Neuronal stem cell (in vitro differentiated cells): ENCODE measurements at regions not wholly inside any gene's neighbourhood (a gene's known extent, or its start where the extent isn't known, plus 50 kb on each side); places are given as distances from the start of the nearest gene placed in this dataset.

Experiments used
- DNase-seq: peaks from one replicate; pipeline ENCODE4 v3.0.0-alpha.2; 2013; ENCODE audit warnings: low spot score
- H2AFZ ChIP-seq: one replicate; pipeline ENCODE4 v1.6.1; 2013; ENCODE audit warnings: mild to moderate bottlenecking, low read length, inconsistent platforms
- H2AK5ac ChIP-seq: 2 replicates; pipeline ENCODE4 v1.6.1; 2013; ENCODE audit warnings: low read depth, mild to moderate bottlenecking, inconsistent platforms, low read length, moderate library complexity, mixed read lengths
- H2BK120ac ChIP-seq: 2 replicates; pipeline ENCODE4 v1.6.1; 2013; ENCODE audit warnings: low read depth, mild to moderate bottlenecking, inconsistent platforms, low read length, moderate library complexity, mixed read lengths
- H2BK12ac ChIP-seq: one replicate; pipeline ENCODE4 v1.6.1; 2013; ENCODE audit warnings: low read length, inconsistent platforms
- H2BK15ac ChIP-seq: 2 replicates; pipeline ENCODE4 v1.6.1; 2013; ENCODE audit warnings: mild to moderate bottlenecking, low read length, inconsistent platforms, mixed read lengths
- H2BK5ac ChIP-seq: one replicate; pipeline ENCODE4 v1.6.1; 2013; ENCODE audit warnings: inconsistent platforms, mild to moderate bottlenecking, low read length, moderate library complexity
- H3K14ac ChIP-seq: one replicate; pipeline ENCODE4 v1.6.1; 2013; ENCODE audit warnings: low read length, inconsistent platforms
- H3K18ac ChIP-seq: 2 replicates; pipeline ENCODE4 v1.6.1; 2013; ENCODE audit warnings: low read length, inconsistent platforms
- H3K23ac ChIP-seq: 2 replicates; pipeline ENCODE4 v1.6.1; 2013; ENCODE audit warnings: low read depth, mild to moderate bottlenecking, mixed read lengths, low read length, inconsistent platforms; ENCODE audit not compliant: poor library complexity
- H3K27ac ChIP-seq: replicated peaks from 3 replicates; pipeline ENCODE4 v1.5.1; 2013; ENCODE audit warnings: low read length, inconsistent platforms
- H3K27me3 ChIP-seq, 3 experiments: 2 replicates each; pipeline ENCODE4 v1.6.1; 2013; ENCODE audit warnings: low read length in 3 of 3, mild to moderate bottlenecking in 2 of 3, inconsistent platforms in 1 of 3, low read depth in 1 of 3, mixed read lengths in 1 of 3, moderate library complexity in 1 of 3; ENCODE audit not compliant: control insufficient read depth in 3 of 3, insufficient read depth in 3 of 3
- H3K36me3 ChIP-seq, 2 donors: replicated peaks in 1 of 2; 2 replicates each; pipeline ENCODE4 v1.6.1; 2013; ENCODE audit warnings: low read length in 2 of 2; ENCODE audit not compliant: control insufficient read depth in 2 of 2, insufficient read depth in 2 of 2
- H3K4ac ChIP-seq: 2 replicates; pipeline ENCODE4 v1.6.1; 2013; ENCODE audit warnings: inconsistent platforms, mild to moderate bottlenecking, low read length, moderate library complexity
- H3K4me1 ChIP-seq, 2 donors: 1 replicate in 1 of 2; 2 replicates in 1 of 2; pipeline ENCODE4 v1.6.1; 2013; ENCODE audit warnings: low read length in 2 of 2, low read depth in 1 of 2; ENCODE audit not compliant: control insufficient read depth in 2 of 2, insufficient read depth in 1 of 2
- H3K4me2 ChIP-seq: one replicate; pipeline ENCODE4 v1.6.1; 2013; ENCODE audit warnings: mild to moderate bottlenecking, low read length, inconsistent platforms; ENCODE audit not compliant: insufficient read depth, poor library complexity, severe bottlenecking
- H3K4me3 ChIP-seq, 2 donors: 2 replicates each; pipeline ENCODE4 v1.5.1; 2013; ENCODE audit warnings: low read length in 2 of 2, mild to moderate bottlenecking in 2 of 2, inconsistent platforms in 1 of 2, moderate library complexity in 1 of 2
- H3K79me1 ChIP-seq: one replicate; pipeline ENCODE4 v1.6.1; 2013; ENCODE audit warnings: low read depth, mild to moderate bottlenecking, inconsistent platforms, low read length, moderate library complexity
- H3K9ac ChIP-seq: one replicate; pipeline ENCODE4 v1.6.1; 2013; ENCODE audit warnings: mild to moderate bottlenecking, low read depth, low read length, inconsistent platforms; ENCODE audit not compliant: poor library complexity
- H3K9me3 ChIP-seq, 2 donors: replicated peaks in 1 of 2; 2 replicates each; pipeline versions ENCODE3 to v1.6.1; 2013; ENCODE audit warnings: low read length in 2 of 2, mild to moderate bottlenecking in 2 of 2, inconsistent platforms in 1 of 2, low read depth in 1 of 2, mixed read lengths in 1 of 2, moderate library complexity in 1 of 2; ENCODE audit not compliant: control insufficient read depth in 2 of 2, insufficient read depth in 1 of 2
- H4K8ac ChIP-seq: one replicate; pipeline ENCODE4 v1.6.1; 2013; ENCODE audit warnings: low read depth, mild to moderate bottlenecking, inconsistent platforms, low read length, moderate library complexity
- H4K91ac ChIP-seq: one replicate; pipeline ENCODE4 v1.6.1; 2013; ENCODE audit warnings: low read length, low read depth, mild to moderate bottlenecking, inconsistent platforms; ENCODE audit not compliant: poor library complexity
- WGBS, 2 donors: extraction: QIAGEN DNeasy Blood & Tissue Kit; methylation state at CpG; one replicate each; pipeline ENCODE4 v1.1.7; 2013; ENCODE audit warnings: missing lambda C conversion rate in 2 of 2, mixed read lengths in 1 of 2; ENCODE audit not compliant: insufficient read length in 2 of 2, insufficient replicate concordance in 1 of 2; ENCODE audit errors: extremely low coverage in 2 of 2; 5-methylcytosine and 5-hydroxymethylcytosine counted together

GRCh38 chr2:150006591-150006990 is 419.0 kb upstream of the MMADHC start:
- H2BK15ac ChIP-seq = no peak overlapping the region
- no peaks in the 10 kb centered on the region for H3K27me3 ChIP-seq
- H3K4me3 ChIP-seq = no peak overlapping the region
- no peak overlapping the region for H3K18ac ChIP-seq
- no peaks in the 10 kb centered on the region for H3K36me3 ChIP-seq
- no peak overlapping the region for H4K8ac ChIP-seq
- no peaks in the 10 kb centered on the region for H3K79me1 ChIP-seq
- no peak overlapping the region for H2AFZ ChIP-seq
- H3K4me2 ChIP-seq = no peak overlapping the region
- H2AK5ac ChIP-seq = no peak overlapping the region
- WGBS, 2 donors = no CpG with 5 or more reads among the region's 4 CpGs
- H2BK5ac ChIP-seq = no peak overlapping the region
- no peak overlapping the region for H2BK120ac ChIP-seq
- H3K27ac ChIP-seq = no peak overlapping the region
- DNase-seq = no peak
- H3K4me1 ChIP-seq = peaks cover 2 to 6% of the 10 kb centered on the region in 2 donors
- H3K14ac ChIP-seq = no peak overlapping the region
- H4K91ac ChIP-seq = no peak overlapping the region
- H3K9ac ChIP-seq = no peak overlapping the region
- H3K9me3 ChIP-seq = no peaks in the 10 kb centered on the region
- no peak overlapping the region for H3K4ac ChIP-seq
- H3K23ac ChIP-seq = no peak overlapping the region
- H2BK12ac ChIP-seq = no peak overlapping the region

- no peak overlapping the region for H3K23ac ChIP-seq
Measured at GRCh38 chr2:150003544-150003943, 416.0 kb upstream of the MMADHC start.

DNA sequence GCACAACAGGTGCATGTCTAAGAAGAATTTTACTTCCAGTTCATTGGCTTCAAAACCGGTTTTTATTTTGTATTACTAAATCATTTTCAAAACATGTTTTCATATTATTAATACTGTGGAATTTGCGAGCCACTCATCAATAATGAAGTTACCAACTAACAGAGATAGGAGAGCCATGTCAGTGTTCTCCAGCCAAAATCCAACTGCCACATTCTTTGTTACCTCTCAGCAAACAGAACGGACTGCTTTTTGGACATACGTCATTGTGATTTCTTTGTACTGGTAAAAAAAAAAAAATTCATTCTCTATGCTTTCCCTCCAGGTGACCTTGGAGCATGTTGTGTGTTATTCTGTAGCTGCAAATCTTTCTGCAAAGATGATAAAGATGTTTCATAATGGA is 414.2 kb upstream of the MMADHC start:
- Histone ChIP-seq H3K4me2 (no peak overlapping the region), H3K9ac (no peak overlapping the region), H4K8ac (no peak overlapping the region), H3K23ac (no peak overlapping the region), H3K36me3 (no peaks in the 10 kb centered on the region), H2BK15ac (no peak overlapping the region), H3K14ac (no peak overlapping the region), H3K27me3 (no peaks in the 10 kb centered on the region), H3K79me1 (no peaks in the 10 kb centered on the region), H2AK5ac (no peak overlapping the region), H2BK120ac (no peak overlapping the region), H3K9me3 (no peaks in the 10 kb centered on the region), H2BK12ac (no peak overlapping the region), H3K18ac (no peak overlapping the region), H4K91ac (no peak overlapping the region), H3K4me3 (no peak overlapping the region), H2BK5ac (no peak overlapping the region), H3K4ac (no peak overlapping the region), H3K4me1 (peaks cover 2 to 6% of the 10 kb centered on the region in 2 donors), H3K27ac (no peak overlapping the region), H2AFZ (no peak overlapping the region)
- no CpG with 5 or more reads among the region's 4 CpGs for WGBS, 2 donors
- no peak for DNase-seq

More at GRCh38 chr2:150003544-150003943, 416.0 kb upstream of the MMADHC start:
- no peak overlapping the region for H3K4ac ChIP-seq
- no peak overlapping the region for H3K14ac ChIP-seq
- H3K4me1 ChIP-seq = peaks cover 2 to 6% of the 10 kb centered on the region in 2 donors
- no peak for DNase-seq
- no peaks in the 10 kb centered on the region for H3K9me3 ChIP-seq
- no peak overlapping the region for H3K4me3 ChIP-seq
- H3K4me2 ChIP-seq = no peak overlapping the region
- no peaks in the 10 kb centered on the region for H3K79me1 ChIP-seq
- H3K36me3 ChIP-seq = no peaks in the 10 kb centered on the region
- no peak overlapping the region for H2BK5ac ChIP-seq
- no peak overlapping the region for H3K18ac ChIP-seq
- H4K8ac ChIP-seq = no peak overlapping the region
- H3K27me3 ChIP-seq = no peaks in the 10 kb centered on the region
- no peak overlapping the region for H2BK15ac ChIP-seq
- no peak overlapping the region for H3K9ac ChIP-seq
- H4K91ac ChIP-seq = no peak overlapping the region
- no peak overlapping the region for H2BK12ac ChIP-seq
- H3K27ac ChIP-seq = no peak overlapping the region
- no peak overlapping the region for H2BK120ac ChIP-seq
- no peak overlapping the region for H2AFZ ChIP-seq
- WGBS, 2 donors = no CpG with 5 or more reads among the region's 1 CpG
- H2AK5ac ChIP-seq = no peak overlapping the region

DNA sequence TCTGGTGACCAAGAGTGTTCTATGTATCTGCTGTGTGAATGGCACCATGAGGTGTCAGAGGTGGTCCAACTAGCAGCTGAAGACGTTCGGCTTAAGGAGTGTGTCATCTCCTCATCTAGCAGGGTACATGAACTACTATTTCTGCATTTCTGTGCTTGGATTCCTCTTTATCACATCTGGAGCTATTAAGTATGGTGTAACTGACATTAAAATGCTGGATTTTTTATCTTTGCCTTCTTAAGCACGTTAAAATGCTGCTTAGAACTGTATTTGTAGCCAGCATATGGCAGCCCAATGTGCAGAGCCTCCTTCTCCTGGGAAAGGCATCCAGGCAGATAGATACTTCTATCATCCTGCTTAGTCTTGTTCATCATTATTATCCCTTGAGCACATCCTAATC is 409.3 kb upstream of the MMADHC start:
- H2AK5ac ChIP-seq = no peak overlapping the region
- no peak overlapping the region for H2AFZ ChIP-seq
- no peaks in the 10 kb centered on the region for H3K27me3 ChIP-seq
- H2BK120ac ChIP-seq = no peak overlapping the region
- H3K4ac ChIP-seq = no peak overlapping the region
- H3K4me3 ChIP-seq = no peak overlapping the region
- H3K79me1 ChIP-seq = no peaks in the 10 kb centered on the region
- no peak overlapping the region for H2BK12ac ChIP-seq
- H3K9me3 ChIP-seq = no peaks in the 10 kb centered on the region
- no peak overlapping the region for H3K23ac ChIP-seq
- no peak overlapping the region for H4K8ac ChIP-seq
- WGBS, 2 donors = no CpG with 5 or more reads among the region's 3 CpGs
- no peaks in the 10 kb centered on the region for H3K36me3 ChIP-seq
- no peak overlapping the region for H3K4me2 ChIP-seq
- no peak overlapping the region for H3K27ac ChIP-seq
- H3K14ac ChIP-seq = no peak overlapping the region
- no peak for DNase-seq
- no peak overlapping the region for H4K91ac ChIP-seq
- no peak overlapping the region for H3K9ac ChIP-seq
- no peak overlapping the region for H2BK5ac ChIP-seq
- no peak overlapping the region for H3K18ac ChIP-seq
- no peaks in the 10 kb centered on the region for H3K4me1 ChIP-seq
- H2BK15ac ChIP-seq = no peak overlapping the region
